Fibroblast of villous mesenchyme (primary cell): ENCODE measurements at regions not wholly inside any gene's neighbourhood (a gene's known extent, or its start where the extent isn't known, plus 50 kb on each side); places are given as distances from the start of the nearest gene placed in this dataset.

Source experiments
- DNase-seq: peaks from one replicate; pipeline ENCODE4 v3.0.0-alpha.2; 2010; ENCODE audit warnings: low read depth
- H3K4me3 ChIP-seq: 2 replicates; pipeline ENCODE4 v1.5.1; 2011; ENCODE audit warnings: low read depth, mild to moderate bottlenecking, low read length
- TF ChIP-seq, protein P1 (sequence below): IDR thresholded peaks from 2 replicates; pipeline ENCODE4 v1.5.1; 2012; ENCODE audit warnings: low read depth, mild to moderate bottlenecking, low read length; ENCODE audit not compliant: insufficient read depth

DNA sequence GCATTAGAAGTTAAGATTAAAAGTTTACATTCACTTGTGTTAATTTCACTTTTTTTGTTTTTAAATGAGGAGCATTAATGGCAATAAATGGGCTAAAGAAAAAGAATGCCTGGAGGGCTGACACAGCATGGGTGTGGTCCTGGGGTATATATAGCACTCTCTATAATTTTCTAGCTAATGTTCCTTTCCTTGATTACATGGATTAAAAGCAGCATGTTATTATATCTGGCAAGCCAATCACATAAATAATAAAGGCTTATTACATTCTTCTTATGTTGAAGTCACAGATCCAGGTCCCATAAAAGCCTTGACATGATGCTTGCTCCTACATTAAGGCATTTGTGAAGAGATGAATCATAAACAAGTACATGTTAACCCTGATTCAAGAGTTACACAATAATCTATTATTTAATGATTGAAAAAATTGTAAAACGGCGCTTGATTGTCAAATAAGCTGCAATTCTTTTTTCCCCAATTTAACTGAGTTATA lies 91.4 kb downstream of the LYPLAL1 start:
- no peak for DNase-seq
- TF ChIP-seq, protein P1, sequence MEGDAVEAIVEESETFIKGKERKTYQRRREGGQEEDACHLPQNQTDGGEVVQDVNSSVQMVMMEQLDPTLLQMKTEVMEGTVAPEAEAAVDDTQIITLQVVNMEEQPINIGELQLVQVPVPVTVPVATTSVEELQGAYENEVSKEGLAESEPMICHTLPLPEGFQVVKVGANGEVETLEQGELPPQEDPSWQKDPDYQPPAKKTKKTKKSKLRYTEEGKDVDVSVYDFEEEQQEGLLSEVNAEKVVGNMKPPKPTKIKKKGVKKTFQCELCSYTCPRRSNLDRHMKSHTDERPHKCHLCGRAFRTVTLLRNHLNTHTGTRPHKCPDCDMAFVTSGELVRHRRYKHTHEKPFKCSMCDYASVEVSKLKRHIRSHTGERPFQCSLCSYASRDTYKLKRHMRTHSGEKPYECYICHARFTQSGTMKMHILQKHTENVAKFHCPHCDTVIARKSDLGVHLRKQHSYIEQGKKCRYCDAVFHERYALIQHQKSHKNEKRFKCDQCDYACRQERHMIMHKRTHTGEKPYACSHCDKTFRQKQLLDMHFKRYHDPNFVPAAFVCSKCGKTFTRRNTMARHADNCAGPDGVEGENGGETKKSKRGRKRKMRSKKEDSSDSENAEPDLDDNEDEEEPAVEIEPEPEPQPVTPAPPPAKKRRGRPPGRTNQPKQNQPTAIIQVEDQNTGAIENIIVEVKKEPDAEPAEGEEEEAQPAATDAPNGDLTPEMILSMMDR: no peak
- no peak overlapping the region for H3K4me3 ChIP-seq

DNA sequence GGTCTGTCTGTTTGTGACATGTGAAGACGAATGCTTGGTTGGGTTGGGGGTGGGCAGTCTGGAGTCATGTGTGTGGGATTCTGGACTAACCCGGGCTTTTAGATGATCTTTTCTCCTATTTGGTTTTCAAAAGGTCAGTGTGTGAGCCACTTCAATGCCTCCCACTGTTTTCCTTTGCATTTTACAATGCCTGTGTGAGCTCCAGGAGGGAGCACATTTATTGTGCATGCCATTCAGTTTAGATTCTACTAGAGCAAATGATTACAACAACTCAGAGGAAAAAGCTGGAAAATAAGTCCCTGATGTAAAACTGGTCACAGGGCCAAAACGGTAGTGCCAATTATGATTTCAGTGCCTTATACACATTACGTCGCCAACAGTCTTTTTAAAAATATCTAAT lies 90.9 kb downstream of the LYPLAL1 start:
- H3K4me3 ChIP-seq: no peak overlapping the region
- DNase-seq: no peak
- TF ChIP-seq, protein P1: no peak
